ENCODE measurements at regions not wholly inside any gene's neighbourhood (a gene's known extent, or its start where the extent isn't known, plus 50 kb on each side); places are given as distances from the start of the nearest gene placed in this dataset.
"Not testable (repeated sequence)": the region's sequence is repeated elsewhere in the genome, so short reads cannot be mapped to it uniquely, and the experiment has no call there.

DNA sequence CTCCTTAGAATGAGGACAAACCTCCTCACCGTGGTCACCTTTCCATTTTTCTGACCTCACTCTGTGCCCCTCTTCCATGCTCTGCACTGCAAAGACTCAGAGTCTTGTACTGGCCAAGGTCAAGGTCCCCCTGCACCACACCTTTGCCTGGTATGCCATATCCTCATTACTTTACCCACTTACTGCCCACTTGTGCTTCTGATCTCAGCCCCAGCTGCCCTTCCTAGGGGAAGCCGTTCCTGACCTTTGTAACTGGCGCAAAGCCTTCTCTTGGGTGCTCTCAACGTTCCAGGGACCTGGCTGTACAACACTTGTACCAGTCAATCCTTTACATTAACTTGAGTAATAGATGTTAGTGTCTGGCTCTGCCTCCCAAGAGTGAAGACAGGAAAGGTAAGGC, 256.0 kb downstream of the SV2B start:
- H3K4me3 ChIP-seq (ENCODE audit: low read depth, low read length) = no peak overlapping the region
- in situ Hi-C loops (cut with HindIII; ENCODE audit: low sequenced_read_pairs) = no loop called here
- TF ChIP-seq, protein P1, sequence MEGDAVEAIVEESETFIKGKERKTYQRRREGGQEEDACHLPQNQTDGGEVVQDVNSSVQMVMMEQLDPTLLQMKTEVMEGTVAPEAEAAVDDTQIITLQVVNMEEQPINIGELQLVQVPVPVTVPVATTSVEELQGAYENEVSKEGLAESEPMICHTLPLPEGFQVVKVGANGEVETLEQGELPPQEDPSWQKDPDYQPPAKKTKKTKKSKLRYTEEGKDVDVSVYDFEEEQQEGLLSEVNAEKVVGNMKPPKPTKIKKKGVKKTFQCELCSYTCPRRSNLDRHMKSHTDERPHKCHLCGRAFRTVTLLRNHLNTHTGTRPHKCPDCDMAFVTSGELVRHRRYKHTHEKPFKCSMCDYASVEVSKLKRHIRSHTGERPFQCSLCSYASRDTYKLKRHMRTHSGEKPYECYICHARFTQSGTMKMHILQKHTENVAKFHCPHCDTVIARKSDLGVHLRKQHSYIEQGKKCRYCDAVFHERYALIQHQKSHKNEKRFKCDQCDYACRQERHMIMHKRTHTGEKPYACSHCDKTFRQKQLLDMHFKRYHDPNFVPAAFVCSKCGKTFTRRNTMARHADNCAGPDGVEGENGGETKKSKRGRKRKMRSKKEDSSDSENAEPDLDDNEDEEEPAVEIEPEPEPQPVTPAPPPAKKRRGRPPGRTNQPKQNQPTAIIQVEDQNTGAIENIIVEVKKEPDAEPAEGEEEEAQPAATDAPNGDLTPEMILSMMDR (IDR thresholded peaks at IDR 0.05; ENCODE audit: low read depth, low read length, missing control alignments) = no peak
- DNase-seq (ENCODE audit: low read depth) = no peak

DNA sequence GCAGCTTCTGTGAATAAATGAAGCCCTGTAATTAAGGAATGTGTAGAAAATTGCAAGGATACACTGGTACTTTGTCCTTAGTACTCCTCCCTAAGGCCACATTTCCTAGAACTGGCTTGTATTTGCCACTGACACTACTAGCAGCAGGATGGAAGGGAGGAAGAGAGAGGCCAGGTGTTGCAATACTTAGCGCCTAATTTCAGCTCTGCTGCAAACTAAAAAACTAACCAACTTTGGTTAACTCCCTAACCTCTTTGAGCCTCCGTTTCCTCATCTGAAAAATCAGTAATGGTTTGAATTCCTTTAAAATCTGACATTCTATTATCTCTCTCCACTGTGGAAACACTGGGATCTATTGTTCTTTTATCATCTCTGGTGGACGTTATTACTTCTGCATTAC, 257.0 kb downstream of the SV2B start:
- H3K4me3 ChIP-seq (ENCODE audit: low read depth, low read length) = no peak overlapping the region
- no peak for DNase-seq (ENCODE audit: low read depth)
- in situ Hi-C loops (cut with HindIII; ENCODE audit: low sequenced_read_pairs) = no loop called here
- TF ChIP-seq, protein P1 (IDR thresholded peaks at IDR 0.05; ENCODE audit: low read depth, low read length, missing control alignments) = no peak

DNA sequence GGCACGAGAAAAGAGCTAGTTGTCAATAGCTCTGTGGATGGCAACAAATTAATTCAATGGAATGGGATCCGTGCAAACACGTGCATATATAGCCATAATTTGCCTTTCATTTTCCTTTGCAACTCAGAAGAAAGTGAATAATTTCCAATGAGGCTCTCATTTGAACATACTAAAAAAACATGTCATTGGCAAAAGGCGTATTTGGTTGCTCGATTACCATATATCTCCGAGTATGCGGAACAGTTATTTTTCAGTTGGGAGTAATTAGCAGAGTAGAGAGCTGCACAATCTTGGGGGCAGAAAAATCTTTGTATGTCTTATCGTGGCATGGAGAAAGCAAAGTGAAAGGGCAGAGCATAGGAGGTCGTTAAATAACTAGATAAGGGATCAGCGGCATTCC, 257.4 kb downstream of the SV2B start:
- TF ChIP-seq, protein P1 (IDR thresholded peaks at IDR 0.05; ENCODE audit: low read depth, low read length, missing control alignments) = no peak
- in situ Hi-C loops (cut with HindIII; ENCODE audit: low sequenced_read_pairs) = no loop called here
- no peak for DNase-seq (ENCODE audit: low read depth)
- H3K4me3 ChIP-seq (ENCODE audit: low read depth, low read length) = no peak overlapping the region

DNA sequence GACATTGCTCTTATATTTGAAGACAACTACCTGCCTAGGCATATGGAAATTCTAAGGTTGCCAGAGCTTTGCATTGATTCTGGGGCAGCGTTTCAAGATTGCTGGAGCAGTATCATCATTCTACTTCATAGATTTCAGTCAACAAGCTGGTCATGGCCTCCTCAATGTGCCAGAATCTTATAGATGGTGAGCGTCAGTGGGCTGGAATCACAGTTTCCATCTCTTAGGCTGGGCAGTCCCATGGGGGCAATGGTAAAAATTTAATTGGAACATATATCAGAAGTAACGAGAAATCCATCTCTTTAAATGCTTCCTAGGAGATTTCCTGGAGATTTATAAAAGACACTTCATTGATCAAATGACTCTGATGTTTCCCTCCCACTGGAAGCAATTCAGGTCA, 258.3 kb downstream of the SV2B start:
- H3K4me3 ChIP-seq (ENCODE audit: low read depth, low read length) = no peak overlapping the region
- no peak for DNase-seq (ENCODE audit: low read depth)
- in situ Hi-C loops (cut with HindIII; ENCODE audit: low sequenced_read_pairs) = no loop called here
- TF ChIP-seq, protein P1 (IDR thresholded peaks at IDR 0.05; ENCODE audit: low read depth, low read length, missing control alignments) = no peak

DNA sequence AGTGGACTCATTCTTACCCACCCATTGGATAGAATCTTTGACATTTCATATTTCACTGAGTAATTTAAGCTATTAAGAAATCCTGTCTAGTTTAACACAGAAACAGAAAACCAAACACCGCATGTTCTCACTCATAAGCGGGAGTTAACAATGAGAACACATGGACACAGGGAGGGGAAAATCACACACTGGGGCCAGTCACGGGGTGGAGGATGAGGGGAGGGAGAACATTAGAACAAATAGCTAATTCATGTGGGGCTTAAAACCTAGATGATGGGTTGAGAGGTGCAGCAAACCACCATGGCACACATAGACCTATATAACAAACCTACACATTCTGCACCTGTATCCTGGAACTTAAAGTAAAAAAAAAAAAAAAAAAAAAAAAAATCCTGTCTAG, 261.6 kb downstream of the SV2B start:
- in situ Hi-C loops (cut with HindIII; ENCODE audit: low sequenced_read_pairs); DNase-seq (ENCODE audit: low read depth); H3K4me3 ChIP-seq (ENCODE audit: low read depth, low read length): not testable (repeated sequence)

DNA sequence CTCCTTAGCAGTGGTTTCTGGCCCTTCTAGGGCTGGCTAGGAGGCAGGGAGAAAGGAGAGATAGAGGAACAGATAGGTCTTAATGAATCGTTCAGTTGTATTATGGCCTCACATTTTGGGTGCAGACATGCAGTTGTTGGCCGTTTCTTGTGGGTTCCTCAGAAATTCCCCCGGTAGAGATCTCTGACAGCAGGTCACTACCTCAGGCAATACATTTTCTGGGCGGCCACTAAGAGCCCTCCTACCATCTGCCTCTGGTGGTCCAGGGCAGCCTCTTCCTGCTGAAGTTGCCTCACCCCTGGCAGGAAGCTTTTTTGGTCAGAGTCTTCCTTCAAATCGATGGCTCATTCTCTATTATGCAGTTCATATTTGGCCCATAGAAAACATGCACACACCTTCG, 266.1 kb downstream of the SV2B start:
- no peak overlapping the region for H3K4me3 ChIP-seq (ENCODE audit: low read depth, low read length)
- TF ChIP-seq, protein P1 (IDR thresholded peaks at IDR 0.05; ENCODE audit: low read depth, low read length, missing control alignments) = no peak
- no peak for DNase-seq (ENCODE audit: low read depth)
- in situ Hi-C loops (cut with HindIII; ENCODE audit: low sequenced_read_pairs) = no loop called here

DNA sequence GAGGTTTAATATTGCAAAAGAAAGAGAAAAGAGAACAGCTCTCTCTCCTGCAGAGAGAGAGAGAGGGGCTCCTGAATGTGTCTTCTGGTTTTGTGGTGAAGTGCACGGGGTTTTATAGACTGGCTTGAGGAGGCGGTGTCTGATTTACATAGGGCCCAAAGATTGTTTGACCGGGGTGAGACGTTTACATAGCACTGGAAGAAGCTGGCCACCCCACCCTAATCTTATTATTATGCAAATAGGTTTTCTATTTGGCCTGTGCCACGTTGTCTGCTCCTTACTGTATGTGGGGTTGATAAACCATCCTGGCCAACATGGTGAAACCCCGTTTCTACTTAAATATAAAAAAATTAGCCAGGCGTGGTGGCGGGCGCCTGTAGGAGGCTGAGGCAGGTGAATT, 268.6 kb downstream of the SV2B start:
- H3K4me3 ChIP-seq (ENCODE audit: low read depth, low read length) = no peak overlapping the region
- in situ Hi-C loops (cut with HindIII; ENCODE audit: low sequenced_read_pairs) = no loop called here
- TF ChIP-seq, protein P1 (IDR thresholded peaks at IDR 0.05; ENCODE audit: low read depth, low read length, missing control alignments) = no peak
- DNase-seq (ENCODE audit: low read depth) = no peak
